Myocyte (in vitro differentiated cells): ENCODE measurements at regions not wholly inside any gene's neighbourhood (a gene's known extent, or its start where the extent isn't known, plus 50 kb on each side); places are given as distances from the start of the nearest gene placed in this dataset.
"Not testable (repeated sequence)": the region's sequence is repeated elsewhere in the genome, so short reads cannot be mapped to it uniquely, and the experiment has no call there.

Source experiments
- DNase-seq: peaks from one replicate; pipeline ENCODE4 v3.0.0-alpha.2; 2012; ENCODE audit warnings: low read depth

DNA sequence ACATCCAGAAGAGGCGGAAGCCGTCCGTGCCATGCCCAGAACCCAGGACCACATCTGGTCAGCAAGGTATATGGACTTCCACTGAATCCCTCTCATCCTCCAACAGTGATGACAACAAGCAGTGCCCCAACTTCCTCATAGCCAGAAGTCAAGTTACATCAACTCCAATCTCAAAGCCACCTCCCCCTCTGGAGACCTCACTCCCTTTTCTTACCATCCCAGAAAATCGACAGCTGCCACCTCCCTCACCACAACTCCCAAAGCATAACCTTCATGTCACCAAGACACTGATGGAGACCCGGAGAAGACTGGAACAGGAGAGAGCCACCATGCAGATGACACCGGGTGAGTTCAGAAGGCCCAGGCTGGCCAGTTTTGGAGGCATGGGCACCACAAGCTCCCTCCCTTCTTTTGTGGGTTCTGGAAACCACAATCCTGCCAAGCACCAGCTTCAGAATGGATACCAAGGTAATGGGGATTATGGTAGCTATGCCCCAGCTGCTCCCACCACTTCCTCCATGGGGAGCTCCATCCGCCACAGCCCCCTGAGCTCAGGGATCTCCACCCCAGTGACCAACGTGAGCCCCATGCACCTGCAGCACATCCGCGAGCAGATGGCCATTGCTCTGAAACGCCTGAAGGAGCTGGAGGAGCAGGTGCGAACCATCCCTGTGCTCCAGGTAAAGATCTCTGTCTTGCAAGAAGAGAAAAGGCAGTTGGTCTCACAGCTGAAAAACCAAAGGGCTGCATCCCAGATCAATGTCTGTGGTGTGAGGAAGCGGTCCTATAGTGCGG, 130.3 kb upstream of the DMRT1 start:
- peak; percentile 96 for DNase-seq

DNA sequence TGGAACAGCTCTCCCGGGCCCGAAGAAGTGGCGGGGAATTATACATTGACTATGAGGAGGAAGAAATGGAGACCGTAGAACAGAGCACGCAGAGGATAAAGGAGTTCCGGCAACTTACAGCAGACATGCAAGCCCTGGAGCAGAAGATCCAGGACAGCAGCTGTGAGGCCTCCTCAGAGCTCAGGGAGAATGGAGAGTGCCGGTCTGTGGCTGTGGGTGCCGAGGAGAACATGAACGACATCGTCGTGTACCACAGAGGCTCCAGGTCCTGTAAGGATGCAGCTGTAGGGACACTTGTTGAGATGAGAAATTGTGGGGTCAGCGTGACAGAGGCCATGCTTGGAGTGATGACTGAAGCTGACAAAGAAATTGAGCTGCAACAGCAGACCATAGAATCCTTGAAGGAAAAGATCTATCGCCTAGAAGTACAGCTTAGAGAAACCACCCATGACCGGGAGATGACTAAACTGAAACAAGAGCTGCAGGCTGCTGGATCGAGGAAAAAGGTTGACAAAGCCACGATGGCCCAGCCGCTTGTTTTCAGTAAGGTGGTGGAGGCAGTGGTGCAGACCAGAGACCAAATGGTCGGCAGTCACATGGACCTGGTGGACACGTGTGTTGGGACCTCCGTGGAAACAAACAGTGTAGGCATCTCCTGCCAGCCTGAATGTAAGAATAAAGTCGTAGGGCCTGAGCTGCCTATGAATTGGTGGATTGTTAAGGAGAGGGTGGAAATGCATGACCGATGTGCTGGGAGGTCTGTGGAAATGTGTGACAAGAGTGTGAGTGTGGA, 129.5 kb upstream of the DMRT1 start:
- DNase-seq = peak; percentile 67

DNA sequence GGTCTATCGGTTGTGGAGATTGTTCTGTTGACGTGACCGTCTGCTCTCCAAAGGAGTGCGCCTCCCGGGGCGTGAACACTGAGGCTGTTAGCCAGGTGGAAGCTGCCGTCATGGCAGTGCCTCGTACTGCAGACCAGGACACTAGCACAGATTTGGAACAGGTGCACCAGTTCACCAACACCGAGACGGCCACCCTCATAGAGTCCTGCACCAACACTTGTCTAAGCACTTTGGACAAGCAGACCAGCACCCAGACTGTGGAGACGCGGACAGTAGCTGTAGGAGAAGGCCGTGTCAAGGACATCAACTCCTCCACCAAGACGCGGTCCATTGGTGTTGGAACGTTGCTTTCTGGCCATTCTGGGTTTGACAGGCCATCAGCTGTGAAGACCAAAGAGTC, 128.9 kb upstream of the DMRT1 start:
- DNase-seq = no peak

DNA sequence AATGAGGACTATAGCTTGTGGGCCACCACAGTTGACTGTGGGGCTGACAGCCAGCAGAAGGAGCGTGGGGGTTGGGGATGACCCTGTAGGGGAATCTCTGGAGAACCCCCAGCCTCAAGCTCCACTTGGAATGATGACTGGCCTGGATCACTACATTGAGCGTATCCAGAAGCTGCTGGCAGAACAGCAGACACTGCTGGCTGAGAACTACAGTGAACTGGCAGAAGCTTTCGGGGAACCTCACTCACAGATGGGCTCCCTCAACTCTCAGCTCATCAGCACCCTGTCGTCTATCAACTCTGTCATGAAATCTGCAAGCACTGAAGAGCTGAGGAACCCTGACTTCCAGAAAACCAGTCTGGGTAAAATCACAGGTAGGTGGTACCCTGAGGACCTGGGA, 128.4 kb upstream of the DMRT1 start:
- no peak for DNase-seq

DNA sequence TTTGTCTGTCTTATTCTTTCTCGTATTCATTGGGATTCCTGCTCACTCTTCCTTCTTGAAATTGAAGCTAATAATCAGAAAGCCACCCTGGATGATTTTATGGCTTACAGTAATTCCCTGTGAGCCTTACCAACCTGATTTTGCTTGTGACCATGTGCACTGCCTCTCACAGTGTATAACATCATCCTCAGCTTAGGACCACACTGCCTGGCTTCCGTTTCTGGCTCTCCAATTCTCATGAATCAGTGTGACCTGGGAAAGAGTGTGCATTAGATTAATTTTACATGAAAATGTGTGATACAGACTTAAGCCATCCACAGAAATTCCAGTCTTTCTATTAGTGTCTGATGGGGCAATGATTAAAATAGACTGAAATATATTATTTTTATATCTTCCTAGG, 126.8 kb upstream of the DMRT1 start:
- no peak for DNase-seq

DNA sequence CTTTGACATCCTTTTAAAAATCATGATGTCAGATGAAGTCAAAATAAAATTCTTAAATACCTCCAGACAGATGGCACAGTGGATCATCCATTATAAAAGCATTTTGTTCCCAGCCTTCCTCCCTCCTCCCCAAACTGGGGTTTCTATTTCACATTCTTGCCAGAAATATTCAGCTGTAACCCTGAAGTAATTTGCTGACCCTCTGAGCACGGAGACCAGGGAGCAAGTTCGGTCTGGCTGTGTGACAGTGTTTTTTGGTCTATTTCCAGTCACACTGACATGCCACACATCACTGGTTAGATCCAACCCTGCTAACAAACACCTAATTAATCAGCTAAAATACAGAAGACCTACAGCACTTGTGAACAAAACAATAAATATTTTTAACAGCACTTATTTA, 126.2 kb upstream of the DMRT1 start:
- peak; percentile 88 for DNase-seq

DNA sequence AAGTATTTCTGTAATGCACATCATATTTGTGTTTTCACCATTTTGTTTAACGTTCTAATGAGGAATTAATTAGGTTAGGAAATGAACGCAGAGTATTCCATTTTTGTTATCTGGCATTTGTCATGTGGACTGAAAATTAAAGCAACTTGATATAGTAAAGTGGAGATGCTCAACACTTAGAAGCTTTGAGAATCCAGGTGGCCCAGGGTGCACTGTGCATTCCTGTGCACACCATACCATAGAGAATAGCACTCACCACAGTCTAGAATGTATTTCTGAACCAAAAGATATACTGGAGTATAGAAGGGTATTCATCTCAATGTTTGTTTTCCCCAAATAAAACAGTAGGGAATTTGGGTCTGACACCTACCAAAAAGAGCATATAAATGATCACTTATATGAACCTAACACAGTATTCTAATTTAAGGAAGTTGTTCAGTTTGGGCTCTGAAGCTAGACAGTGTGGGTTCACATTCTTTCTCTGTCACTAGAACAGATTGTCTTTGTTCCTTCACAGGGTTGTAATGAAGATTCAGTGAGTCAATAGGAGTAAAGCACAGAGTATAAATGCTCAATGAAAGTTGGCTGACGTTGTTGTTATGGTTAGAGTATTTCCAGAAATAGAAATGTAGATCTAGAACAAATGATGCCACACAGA, 125.6 kb upstream of the DMRT1 start:
- peak; percentile 60 for DNase-seq

DNA sequence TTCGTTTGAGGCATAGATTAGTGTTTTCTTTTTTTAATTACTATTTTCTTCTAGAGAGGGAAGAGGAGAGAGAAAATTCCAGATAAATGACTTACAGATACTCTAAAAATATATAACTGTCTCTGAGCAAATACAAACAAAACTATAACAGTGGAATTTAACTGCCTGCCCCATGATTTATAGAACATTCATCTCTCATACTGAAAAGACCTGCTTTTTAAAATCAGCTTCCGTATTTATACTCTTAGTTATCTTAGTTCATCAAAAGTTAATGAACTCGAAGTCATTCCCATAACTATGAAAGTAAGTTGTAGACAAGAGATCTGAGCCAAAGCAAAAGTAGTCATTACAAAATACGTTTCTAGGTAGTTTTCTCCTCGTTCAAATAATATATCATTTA, 123.8 kb upstream of the DMRT1 start:
- DNase-seq = no peak

DNA sequence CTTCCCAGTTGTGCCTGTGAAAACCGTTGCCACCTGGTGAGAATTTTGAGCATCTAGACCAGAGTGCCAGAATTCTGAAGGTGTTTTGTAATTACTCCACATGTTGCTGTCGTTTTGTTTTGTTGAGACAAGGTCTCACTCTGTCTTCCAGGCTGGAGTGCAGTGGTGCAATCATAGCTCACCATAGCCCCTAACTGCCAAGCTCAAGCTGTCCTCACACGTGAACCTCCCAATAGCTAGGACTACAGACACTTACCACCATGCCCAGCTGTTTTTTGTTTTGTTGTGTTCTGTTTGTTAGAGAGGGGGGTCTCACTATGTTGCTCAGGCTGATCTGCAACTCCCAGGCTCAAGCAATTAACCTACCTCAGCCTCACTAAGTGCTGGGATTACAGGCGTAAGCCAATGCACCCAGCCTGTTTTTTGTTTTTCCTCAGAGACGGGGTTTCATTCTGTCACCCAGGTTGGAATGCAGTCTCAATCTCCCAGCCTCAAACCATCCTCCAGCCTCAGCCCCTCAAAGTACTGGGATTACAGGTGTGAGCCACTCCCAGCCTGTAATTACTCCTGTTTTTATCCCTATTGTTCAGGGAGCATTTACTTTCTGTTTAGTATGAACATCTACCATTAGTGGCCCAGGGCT, 121.1 kb upstream of the DMRT1 start:
- no peak for DNase-seq

DNA sequence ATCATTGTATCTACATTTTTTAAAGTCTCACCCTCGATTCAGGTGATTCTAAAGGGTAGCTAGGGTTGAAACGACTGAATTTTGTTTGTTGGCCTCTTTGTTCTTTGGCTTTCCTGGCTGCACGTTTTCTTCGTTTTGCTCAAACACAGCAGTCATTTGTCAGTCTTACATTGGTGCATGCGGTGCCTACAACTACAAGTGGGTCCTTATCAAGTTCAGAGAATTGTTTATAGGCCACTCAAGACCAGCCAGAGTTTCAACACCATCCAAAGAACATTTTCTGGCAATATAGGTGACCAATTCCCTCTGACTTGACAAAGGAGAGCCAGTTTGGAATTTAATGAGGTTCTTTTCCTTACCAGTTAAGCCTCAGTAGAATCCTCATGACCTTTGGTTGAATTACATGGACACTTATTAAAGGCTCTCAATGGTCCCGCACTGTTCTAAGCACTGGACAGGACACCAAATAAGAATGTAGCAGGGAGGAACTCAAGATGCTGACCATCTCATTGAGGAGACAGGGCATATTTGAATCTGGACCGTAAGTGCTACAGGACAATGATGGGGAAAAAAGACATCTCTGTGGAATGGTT, 119.0 kb upstream of the DMRT1 start:
- DNase-seq = no peak

DNA sequence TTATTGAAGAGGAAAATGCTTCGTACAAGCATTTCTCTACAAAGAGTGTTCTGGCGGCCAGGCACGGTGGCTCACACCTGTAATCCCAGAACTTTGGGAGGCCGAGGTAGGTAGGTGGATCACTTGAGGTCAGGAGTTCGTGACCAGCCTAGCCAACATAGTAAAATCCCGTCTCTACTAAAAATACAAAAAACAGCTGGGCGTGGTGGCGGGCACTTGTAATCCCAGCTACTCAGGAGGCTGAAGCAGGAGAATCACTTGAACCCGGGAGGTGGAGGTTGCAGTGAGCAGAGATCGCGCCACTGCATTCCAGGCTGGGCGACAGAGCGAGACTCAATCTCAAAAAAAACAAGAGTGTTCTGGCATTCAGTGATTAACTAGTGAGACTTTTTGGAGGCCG, 117.0 kb upstream of the DMRT1 start:
- DNase-seq = not testable (repeated sequence)

DNA sequence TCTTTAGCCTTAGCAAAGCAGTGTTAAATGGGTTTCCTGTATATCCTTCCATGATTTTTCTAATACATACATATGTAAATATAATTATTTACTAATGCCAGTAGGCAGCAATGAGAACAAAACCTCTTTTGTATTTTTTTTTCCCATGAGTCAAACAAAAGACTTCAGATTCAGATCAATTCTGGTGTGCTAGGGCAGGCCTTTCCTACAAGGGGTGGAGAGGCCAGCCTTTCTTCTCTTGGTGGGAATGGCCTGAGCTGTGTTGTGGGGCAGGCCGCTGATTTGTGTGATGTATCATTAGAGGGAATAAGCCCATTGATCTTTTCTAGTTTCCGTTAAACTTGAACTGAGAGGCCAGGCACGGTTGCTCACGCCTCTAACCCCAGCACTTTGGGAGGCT, 115.5 kb upstream of the DMRT1 start:
- no peak for DNase-seq

DNA sequence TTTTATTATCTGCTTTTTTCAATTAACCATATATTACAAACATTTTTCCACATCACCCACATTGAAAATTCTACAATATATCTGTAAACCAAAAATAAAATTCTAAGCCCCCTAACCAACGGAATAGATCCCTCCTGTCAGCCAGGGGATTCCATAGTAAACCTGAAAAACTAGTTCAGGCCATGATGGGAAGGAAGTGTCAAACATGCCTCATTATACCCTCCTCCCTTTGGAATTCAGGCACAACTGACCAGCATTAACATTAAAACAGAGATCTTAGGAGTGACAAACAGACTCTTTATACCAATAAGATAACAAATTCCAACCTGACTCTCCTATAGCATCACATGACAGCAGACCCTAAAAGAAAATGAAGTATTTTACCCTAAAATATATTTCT, 113.7 kb upstream of the DMRT1 start:
- no peak for DNase-seq

DNA sequence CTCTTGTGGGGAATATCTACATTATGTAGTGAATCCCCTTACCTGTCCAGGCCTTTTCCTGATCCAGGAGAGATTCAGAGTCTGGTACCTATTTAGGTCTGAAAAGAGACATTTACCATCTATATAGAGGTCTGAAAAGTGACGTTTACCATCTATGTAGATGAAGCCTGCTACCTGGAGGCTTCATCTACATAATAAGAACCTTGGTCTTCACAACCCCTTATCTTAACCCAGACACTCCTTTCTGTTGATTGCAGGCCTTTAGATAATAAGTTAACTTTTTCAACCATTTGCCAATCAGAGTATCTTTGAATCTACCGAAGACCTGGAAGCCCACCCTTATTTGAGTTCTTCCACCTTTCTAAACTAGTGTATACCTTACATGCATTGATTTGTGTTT, 113.0 kb upstream of the DMRT1 start:
- no peak for DNase-seq

DNA sequence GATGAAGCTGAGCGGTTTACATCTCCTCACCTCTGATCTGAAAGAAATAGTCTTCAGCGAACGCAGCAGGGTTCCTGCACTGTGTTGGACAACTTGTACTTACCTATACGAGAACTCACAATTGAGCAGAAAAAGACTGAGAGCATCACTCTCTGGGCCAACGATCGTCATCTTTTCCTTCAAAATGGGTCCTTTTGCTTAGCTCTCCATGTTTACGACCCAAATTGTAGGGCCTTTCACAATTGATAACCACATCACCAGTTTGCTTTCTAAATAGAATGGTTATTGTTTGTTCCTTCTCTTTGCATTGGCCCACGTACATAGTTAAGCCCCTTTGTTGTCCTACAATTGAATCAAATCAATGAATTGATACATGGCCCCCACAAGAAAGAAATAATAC, 110.0 kb upstream of the DMRT1 start:
- no peak for DNase-seq

DNA sequence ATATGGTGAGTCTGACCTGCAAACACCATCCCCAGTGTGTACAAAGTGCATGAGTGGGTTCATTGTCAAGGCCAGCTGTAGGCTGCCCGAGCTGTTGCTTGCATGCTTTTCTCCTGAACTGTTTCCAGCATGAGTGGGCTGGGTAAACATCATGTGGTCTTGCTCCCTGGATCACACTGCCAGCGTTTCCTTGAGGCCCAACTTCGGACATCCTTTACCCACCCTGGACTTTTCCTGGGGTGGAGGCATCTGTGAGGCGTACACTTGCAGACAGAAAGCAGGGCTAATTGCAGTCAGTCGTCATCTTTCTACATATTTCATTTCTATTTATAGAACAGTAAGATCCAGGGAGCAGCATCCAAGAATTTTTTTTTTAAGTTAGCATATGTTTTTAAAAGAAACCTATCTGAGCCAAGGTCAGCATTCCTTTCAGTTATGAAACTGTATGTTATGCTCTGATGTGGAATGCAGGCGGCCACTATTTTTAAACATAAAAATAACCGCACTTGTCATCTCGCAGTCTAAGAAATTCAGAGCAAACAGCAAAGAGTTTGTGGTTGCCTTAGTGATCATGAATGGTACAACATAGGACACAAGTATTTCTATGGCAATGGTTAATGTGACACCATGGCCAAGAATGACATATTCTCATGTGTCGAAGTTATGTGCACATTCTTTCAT, 106.5 kb upstream of the DMRT1 start:
- DNase-seq = peak; percentile 86

DNA sequence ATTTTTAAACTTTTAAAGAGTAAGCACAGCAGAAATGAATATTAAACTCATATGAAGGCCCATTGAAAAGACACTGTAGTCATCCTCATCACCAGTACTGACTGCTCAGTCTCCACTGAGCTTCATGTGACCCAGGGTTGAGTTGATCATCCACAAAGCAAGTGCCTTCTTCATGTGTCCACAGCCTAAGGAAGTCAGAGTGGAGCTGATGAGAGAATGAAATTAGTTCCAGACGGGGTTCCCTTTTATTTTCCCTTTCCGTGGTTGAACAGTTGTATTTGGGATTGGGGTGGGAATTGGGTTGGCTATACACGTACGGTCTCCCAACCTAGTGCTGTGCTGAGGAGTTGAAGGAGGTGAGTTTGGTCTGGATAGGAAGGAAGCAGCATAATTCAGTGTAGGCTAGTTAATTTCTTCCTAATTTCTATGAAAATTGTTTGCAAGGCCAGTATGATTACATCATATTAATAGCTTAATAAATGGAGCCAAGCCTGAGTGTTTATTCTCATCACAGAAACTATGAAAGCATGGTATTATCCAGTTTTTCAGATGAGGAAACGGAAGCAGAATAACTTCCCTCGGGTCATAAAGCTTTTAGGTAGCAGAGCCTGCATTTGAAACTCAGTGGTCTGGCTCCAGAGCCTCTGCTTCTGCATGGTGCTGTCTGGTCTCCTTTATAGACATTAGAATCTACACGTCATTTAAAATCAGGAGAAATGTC, 103.9 kb upstream of the DMRT1 start:
- DNase-seq = no peak

DNA sequence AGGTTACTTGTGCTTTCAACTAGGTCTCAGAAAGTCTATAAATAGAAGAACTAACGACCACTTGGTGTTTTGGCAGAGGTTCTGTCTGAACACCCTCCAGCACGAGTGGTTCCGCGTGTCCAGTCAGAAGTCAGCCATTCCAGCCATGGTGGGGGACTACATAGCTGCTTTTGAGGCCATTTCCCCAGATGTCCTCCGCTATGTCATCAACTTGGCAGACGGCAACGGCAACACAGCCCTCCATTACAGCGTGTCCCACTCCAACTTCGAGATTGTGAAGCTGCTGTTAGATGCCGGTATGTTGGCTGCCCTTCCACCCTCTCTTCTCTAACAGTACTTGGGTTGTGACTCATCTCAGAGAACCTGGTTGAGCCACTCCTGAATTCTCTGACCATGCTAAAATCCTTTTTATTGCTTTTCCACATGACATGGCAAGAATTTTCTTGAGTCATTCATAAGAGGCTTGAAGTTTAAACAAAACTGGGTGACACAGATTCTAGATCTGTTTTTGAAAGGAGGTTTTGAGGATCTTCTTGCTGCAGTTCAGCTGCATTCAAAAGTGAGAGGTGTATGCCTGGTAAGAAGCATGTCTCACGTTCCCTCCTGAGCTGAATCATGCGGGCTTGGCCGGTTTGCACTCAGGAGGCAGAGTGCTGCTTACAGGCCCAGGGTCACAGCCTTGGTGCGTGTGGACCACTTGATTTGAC, 103.1 kb upstream of the DMRT1 start:
- peak; percentile 92 for DNase-seq

DNA sequence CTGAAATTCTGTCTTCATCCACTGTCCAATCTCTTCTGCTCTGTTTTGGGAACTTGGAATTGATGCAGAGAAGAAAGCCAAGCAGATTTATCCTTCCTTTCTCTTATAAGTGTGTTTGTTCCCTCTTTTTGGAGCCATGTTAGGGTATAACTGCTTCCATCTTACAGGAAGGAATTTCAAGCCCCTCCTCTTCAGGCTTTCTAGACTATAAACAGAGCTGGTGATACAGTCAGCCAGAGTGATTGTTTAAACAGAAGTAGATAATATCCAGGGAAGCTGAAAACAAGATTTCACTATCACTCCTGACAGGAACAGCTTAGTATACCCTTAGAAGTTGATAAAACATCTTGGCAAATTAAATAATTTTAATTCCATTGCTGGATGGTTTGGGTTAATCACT, 102.1 kb upstream of the DMRT1 start:
- no peak for DNase-seq

DNA sequence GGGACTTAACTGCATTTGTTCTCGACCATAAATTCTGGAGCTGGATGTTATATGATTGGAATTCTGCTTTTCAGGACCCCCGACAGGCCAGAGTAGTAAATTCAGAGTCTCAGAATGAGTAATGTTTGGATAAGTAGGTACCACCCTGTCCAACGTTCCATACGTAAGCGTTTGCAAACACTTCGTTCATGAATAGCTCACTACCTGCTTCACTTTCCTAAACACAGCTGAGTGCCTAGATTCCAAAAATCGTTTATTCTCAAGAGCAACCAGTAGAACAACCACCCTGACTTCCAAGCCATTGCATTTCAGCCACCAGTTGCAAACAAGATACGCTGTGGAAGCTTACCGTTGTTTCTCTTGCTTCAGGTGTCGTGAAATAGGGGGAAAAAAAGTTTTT, 101.3 kb upstream of the DMRT1 start:
- DNase-seq = no peak
